MM.1S (cell line): ENCODE measurements at regions not wholly inside any gene's neighbourhood (a gene's known extent, or its start where the extent isn't known, plus 50 kb on each side); places are given as distances from the start of the nearest gene placed in this dataset.

Source experiments
- DNase-seq: peaks from one replicate; pipeline ENCODE4 v3.0.0-alpha.2; 2015
- H2AFZ ChIP-seq: fragments of 300-600 bp; sonication (generic); 2 replicates; pipeline ENCODE4 v1.6.0; 2016; ENCODE audit warnings: antibody characterized with exemption, low read length
- H3F3A ChIP-seq: fragments of 300-600 bp; sonication (generic); 2 replicates; pipeline ENCODE4 v1.6.1; 2016; ENCODE audit warnings: mild to moderate bottlenecking, antibody characterized with exemption, low read length, moderate library complexity, mixed read lengths; ENCODE audit not compliant: insufficient read depth
- H3K27ac ChIP-seq: fragments of 300-600 bp; sonication (generic); 2 replicates; pipeline ENCODE4 v1.5.1; 2016; ENCODE audit warnings: mild to moderate bottlenecking, low read length
- H3K27me3 ChIP-seq: fragments of 300-600 bp; sonication (generic); replicated peaks from 2 replicates; pipeline ENCODE4 v1.6.0; 2016; ENCODE audit warnings: low read length; ENCODE audit not compliant: insufficient read depth
- H3K36me3 ChIP-seq: fragments of 300-600 bp; sonication (generic); replicated peaks from 2 replicates; pipeline ENCODE4 v1.6.1; 2016; ENCODE audit warnings: mild to moderate bottlenecking, low read length, mixed read lengths; ENCODE audit not compliant: insufficient read depth
- H3K4me1 ChIP-seq: fragments of 300-600 bp; sonication (generic); 2 replicates; pipeline ENCODE4 v1.6.1; 2016; ENCODE audit warnings: low read length, mixed read lengths
- H3K4me2 ChIP-seq: fragments of 300-600 bp; sonication (generic); 2 replicates; pipeline ENCODE4 v1.6.0; 2016; ENCODE audit warnings: low read depth, low read length
- H3K4me3 ChIP-seq: fragments of 300-600 bp; sonication (generic); 2 replicates; pipeline ENCODE4 v1.5.1; 2016; ENCODE audit warnings: low read length, mixed read lengths
- H3K79me2 ChIP-seq: fragments of 300-600 bp; sonication (generic); 2 replicates; pipeline ENCODE4 v1.6.1; 2016; ENCODE audit warnings: mixed run types, low read length, mixed read lengths
- H3K9ac ChIP-seq: fragments of 300-600 bp; sonication (generic); 2 replicates; pipeline ENCODE4 v1.6.1; 2016; ENCODE audit warnings: low read length, mixed read lengths
- H3K9me2 ChIP-seq: fragments of 300-600 bp; sonication (generic); replicated peaks from 2 replicates; pipeline ENCODE4 v1.6.1; 2016; ENCODE audit warnings: mild to moderate bottlenecking, low read length, mixed read lengths; ENCODE audit not compliant: insufficient read depth
- H3K9me3 ChIP-seq: fragments of 300-600 bp; sonication (generic); replicated peaks from 2 replicates; pipeline ENCODE4 v1.6.1; 2016; ENCODE audit warnings: mild to moderate bottlenecking, low read length, mixed read lengths; ENCODE audit not compliant: insufficient read depth
- H4K20me1 ChIP-seq: fragments of 300-600 bp; sonication (generic); 2 replicates; pipeline ENCODE4 v1.6.1; 2016; ENCODE audit warnings: mild to moderate bottlenecking, low read length, moderate library complexity, mixed read lengths; ENCODE audit not compliant: insufficient read depth
- EZH2 ChIP-seq: fragments of 300-600 bp; sonication (generic); optimal IDR thresholded peaks from 2 replicates; pipeline ENCODE3; 2017; ENCODE audit warnings: low read depth, mild to moderate bottlenecking, antibody characterized with exemption, low read length, mixed read lengths
- EZH2phosphoT487 ChIP-seq: fragments of 300-600 bp; sonication (generic); IDR thresholded peaks from 2 replicates; pipeline ENCODE4 v1.6.1; 2018; ENCODE audit warnings: antibody characterized with exemption, low read length
- TF ChIP-seq, protein P1 (sequence below): fragments of 300-600 bp; sonication (generic); IDR thresholded peaks from 2 replicates; pipeline ENCODE4 v1.5.1; 2016; ENCODE audit warnings: antibody characterized with exemption, low read length, mixed read lengths

DNA sequence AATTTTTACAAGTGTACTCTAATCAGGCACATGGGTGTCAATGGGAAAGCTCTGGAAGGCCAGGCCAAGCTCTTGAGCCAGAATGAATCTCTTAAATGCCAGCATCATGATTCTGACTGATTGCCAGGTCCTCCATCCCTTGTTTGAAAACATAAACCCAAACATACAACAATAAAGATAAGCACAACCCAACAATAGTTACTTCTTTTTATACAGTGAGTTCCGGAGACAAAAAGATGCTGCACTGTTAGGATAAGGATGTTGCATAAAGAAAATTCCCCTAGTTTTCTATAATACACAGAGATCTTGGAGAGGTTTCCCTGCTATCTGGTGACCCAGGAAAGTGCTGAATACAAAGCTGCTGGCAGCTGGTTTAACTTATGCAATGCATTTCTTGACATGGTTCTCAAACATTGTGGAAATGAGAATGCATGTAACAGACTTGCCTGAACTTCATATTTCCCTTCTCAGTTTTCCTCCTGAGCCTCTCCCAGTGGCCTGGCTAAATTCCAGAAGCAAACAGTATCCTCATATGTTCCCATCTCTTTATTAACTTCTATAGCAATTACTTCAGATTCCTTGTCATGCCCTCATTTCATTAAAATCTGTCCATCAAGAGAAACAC is 180.1 kb upstream of the PRICKLE2 start:
- no peak for DNase-seq
- Histone ChIP-seq H3K27ac (no peak overlapping the region), H3K4me1 (peaks cover 10% of the 10 kb centered on the region), H3K79me2 (no peaks in the 10 kb centered on the region), H3F3A (peaks cover 4% of the 10 kb centered on the region; the same call in 1 of the 2 replicates), H3K9me3 (no peaks in the 10 kb centered on the region), H3K4me3 (no peak overlapping the region), H3K9ac (no peak overlapping the region), H3K36me3 (no peaks in the 10 kb centered on the region), H3K4me2 (no peak overlapping the region), H3K9me2 (no peaks in the 10 kb centered on the region), H2AFZ (no peak overlapping the region), H3K27me3 (no peaks in the 10 kb centered on the region), H4K20me1 (no peaks in the 10 kb centered on the region)
- TF ChIP-seq EZH2 (no peak), EZH2phosphoT487 (no peak)
- TF ChIP-seq, protein P1, sequence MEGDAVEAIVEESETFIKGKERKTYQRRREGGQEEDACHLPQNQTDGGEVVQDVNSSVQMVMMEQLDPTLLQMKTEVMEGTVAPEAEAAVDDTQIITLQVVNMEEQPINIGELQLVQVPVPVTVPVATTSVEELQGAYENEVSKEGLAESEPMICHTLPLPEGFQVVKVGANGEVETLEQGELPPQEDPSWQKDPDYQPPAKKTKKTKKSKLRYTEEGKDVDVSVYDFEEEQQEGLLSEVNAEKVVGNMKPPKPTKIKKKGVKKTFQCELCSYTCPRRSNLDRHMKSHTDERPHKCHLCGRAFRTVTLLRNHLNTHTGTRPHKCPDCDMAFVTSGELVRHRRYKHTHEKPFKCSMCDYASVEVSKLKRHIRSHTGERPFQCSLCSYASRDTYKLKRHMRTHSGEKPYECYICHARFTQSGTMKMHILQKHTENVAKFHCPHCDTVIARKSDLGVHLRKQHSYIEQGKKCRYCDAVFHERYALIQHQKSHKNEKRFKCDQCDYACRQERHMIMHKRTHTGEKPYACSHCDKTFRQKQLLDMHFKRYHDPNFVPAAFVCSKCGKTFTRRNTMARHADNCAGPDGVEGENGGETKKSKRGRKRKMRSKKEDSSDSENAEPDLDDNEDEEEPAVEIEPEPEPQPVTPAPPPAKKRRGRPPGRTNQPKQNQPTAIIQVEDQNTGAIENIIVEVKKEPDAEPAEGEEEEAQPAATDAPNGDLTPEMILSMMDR, result no peak

DNA sequence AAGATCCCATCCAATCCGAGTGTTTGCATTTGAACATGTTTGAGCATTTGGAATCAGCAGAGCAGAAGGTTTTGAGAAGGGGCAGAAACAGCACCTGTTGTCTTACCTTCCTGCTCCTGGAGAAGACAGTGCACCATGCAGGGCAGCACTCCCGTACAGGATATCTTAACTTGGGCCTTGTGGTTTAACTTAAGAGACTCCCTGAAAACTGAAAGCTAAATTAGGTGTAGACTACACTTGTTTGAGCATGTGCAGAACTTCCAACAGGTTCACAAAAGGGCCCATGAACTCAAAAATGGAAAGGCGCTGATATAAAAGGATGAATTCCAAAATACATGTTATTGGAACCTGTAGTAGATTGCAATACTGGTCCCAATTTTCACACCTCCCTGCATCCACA is 175.4 kb upstream of the PRICKLE2 start:
- Histone ChIP-seq H3K9ac (no peak overlapping the region), H3K4me2 (peak overlapping the region; percentile 43; the same call in 1 of the 2 replicates), H3K9me2 (no peaks in the 10 kb centered on the region), H3K27me3 (no peaks in the 10 kb centered on the region), H3K4me3 (no peak overlapping the region), H3K79me2 (no peaks in the 10 kb centered on the region), H3F3A (peaks cover 4% of the 10 kb centered on the region; the same call in 1 of the 2 replicates), H2AFZ (peak overlapping the region; percentile 62), H4K20me1 (no peaks in the 10 kb centered on the region), H3K9me3 (no peaks in the 10 kb centered on the region), H3K4me1 (peaks cover 23% of the 10 kb centered on the region), H3K27ac (peak overlapping the region; percentile 41; the same call in 1 of the 2 replicates), H3K36me3 (no peaks in the 10 kb centered on the region)
- TF ChIP-seq, protein P1, result no peak
- TF ChIP-seq EZH2 (no peak), EZH2phosphoT487 (no peak)
- DNase-seq, result peak; percentile 82

DNA sequence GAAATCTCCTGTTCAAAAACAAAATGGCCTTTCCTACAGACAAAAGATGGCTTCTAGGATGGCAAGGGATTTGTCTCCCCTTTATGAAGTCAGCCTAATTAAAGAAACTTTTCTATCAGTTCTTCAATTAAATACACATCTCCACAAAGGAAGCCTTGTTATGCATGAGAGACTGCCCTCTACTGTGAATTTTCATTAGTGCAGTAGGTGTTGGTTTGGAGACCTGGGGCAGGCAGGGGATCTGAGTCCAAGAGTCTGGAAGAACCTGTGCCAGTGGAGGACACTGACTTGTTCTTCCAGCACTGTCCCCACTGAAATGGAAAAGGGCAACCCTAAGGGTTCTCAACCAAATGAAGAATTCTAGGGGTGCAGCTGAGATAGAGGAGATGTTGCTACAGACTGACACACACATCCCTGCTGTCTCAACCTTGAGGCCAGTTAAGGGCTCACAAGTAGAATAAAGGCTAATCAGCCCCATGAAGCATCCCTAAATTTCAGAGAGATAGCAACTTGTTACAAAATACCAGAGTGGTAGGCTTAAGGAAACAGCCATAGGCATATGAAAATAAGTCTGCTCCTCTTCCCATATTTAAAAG is 174.0 kb upstream of the PRICKLE2 start:
- no peak for TF ChIP-seq EZH2
- TF ChIP-seq, protein P1, result peak; percentile 84
- DNase-seq, result peak; percentile 69

More for the DNA sequence above, 174.0 kb upstream of the PRICKLE2 start:
- no peaks in the 10 kb centered on the region for H3K9me2 ChIP-seq
- H3K4me1 ChIP-seq, result peaks cover 23% of the 10 kb centered on the region
- H3K27me3 ChIP-seq, result no peaks in the 10 kb centered on the region
- H3K9me3 ChIP-seq, result no peaks in the 10 kb centered on the region
- no peak overlapping the region for H3K27ac ChIP-seq
- H3K9ac ChIP-seq, result no peak overlapping the region
- H3K4me3 ChIP-seq, result no peak overlapping the region
- H3K36me3 ChIP-seq, result no peaks in the 10 kb centered on the region
- no peak overlapping the region for H2AFZ ChIP-seq
- H3K79me2 ChIP-seq, result no peaks in the 10 kb centered on the region
- H3F3A ChIP-seq, result peaks cover 4% of the 10 kb centered on the region; the same call in 1 of the 2 replicates
- H3K4me2 ChIP-seq, result no peak overlapping the region
- no peaks in the 10 kb centered on the region for H4K20me1 ChIP-seq
